Activated CD4-positive, alpha-beta memory T cell treated with anti-CD3 and anti-CD28 coated beads, Interleukin-2, amount 10 ng/mL, durations not matched to agents 7 days and 5 days (primary cell): ENCODE measurements at regions not wholly inside any gene's neighbourhood (a gene's known extent, or its start where the extent isn't known, plus 50 kb on each side); places are given as distances from the start of the nearest gene placed in this dataset.

Experiments used
- CTCF ChIA-PET: fragments of 350-600 bp; sonication (Branson Sonifier 250); formaldehyde crosslinking; loops from one replicate; lab custom pipeline; 2021; ENCODE audit warnings: antibody characterized with exemption, inconsistent platforms; lab: Charles Lee
- POLR2A ChIA-PET: fragments of 350-600 bp; sonication (Branson Sonifier 250); formaldehyde crosslinking; loops from one replicate; lab custom pipeline; 2021; ENCODE audit warnings: antibody characterized with exemption; lab: Charles Lee
- DNase-seq: peaks from one replicate; pipeline ENCODE4 v3.0.0-alpha.2; 2020
- H3K27ac Mint-ChIP-seq: one replicate; pipeline ENCODE4 v1.8.0; 2021; ENCODE audit warnings: mild to moderate bottlenecking, mixed read lengths
- H3K27me3 Mint-ChIP-seq: one replicate; pipeline ENCODE4 v1.8.0; 2021; ENCODE audit warnings: mixed read lengths
- H3K36me3 Mint-ChIP-seq: one replicate; pipeline ENCODE4 v1.8.0; 2021; ENCODE audit warnings: low read depth, mixed read lengths
- H3K4me1 Mint-ChIP-seq: one replicate; pipeline ENCODE4 v1.8.0; 2021; ENCODE audit warnings: mixed read lengths
- H3K4me3 Mint-ChIP-seq: one replicate; pipeline ENCODE4 v1.8.0; 2021; ENCODE audit warnings: mild to moderate bottlenecking, mixed read lengths
- H3K9me3 Mint-ChIP-seq: one replicate; pipeline ENCODE4 v1.8.0; 2021; ENCODE audit warnings: mixed read lengths

- POLR2A ChIA-PET, result no interaction called here
- Mint-ChIP-seq H3K27ac (no peak overlapping the region), H3K36me3 (no peaks in the 10 kb centered on the region)
These were observed 136.7 kb upstream of the PCDH18 start for GRCh38 chr4:137668885-137669545.

GRCh38 chr4:137664416-137664815, 132.1 kb upstream of the PCDH18 start:
- ChIA-PET CTCF (no interaction called here), POLR2A (no interaction called here)
- no peaks in the 10 kb centered on the region for H3K36me3 Mint-ChIP-seq
- no peaks in the 10 kb centered on the region for H3K27me3 Mint-ChIP-seq
- H3K4me1 Mint-ChIP-seq, result no peaks in the 10 kb centered on the region
- DNase-seq, result no peak
- H3K4me3 Mint-ChIP-seq, result no peak overlapping the region
- no peak overlapping the region for H3K27ac Mint-ChIP-seq
- no peaks in the 10 kb centered on the region for H3K9me3 Mint-ChIP-seq

More at GRCh38 chr4:137668885-137669545, 136.7 kb upstream of the PCDH18 start:
- CTCF ChIA-PET, result no interaction called here
- no peak overlapping the region for H3K4me3 Mint-ChIP-seq
- DNase-seq, result no peak
- no peaks in the 10 kb centered on the region for H3K4me1 Mint-ChIP-seq
- H3K27me3 Mint-ChIP-seq, result no peaks in the 10 kb centered on the region
- H3K9me3 Mint-ChIP-seq, result no peaks in the 10 kb centered on the region

GRCh38 chr4:137664046-137664387, 131.7 kb upstream of the PCDH18 start:
- Mint-ChIP-seq H3K36me3 (no peaks in the 10 kb centered on the region), H3K27ac (no peak overlapping the region), H3K4me1 (no peaks in the 10 kb centered on the region), H3K4me3 (no peak overlapping the region), H3K9me3 (no peaks in the 10 kb centered on the region), H3K27me3 (no peaks in the 10 kb centered on the region)
- CTCF ChIA-PET, result no interaction called here
- POLR2A ChIA-PET, result no interaction called here
- DNase-seq, result no peak

- Mint-ChIP-seq H3K27ac (no peak overlapping the region), H3K4me3 (no peak overlapping the region), H3K9me3 (no peaks in the 10 kb centered on the region), H3K27me3 (no peaks in the 10 kb centered on the region), H3K4me1 (no peaks in the 10 kb centered on the region), H3K36me3 (no peaks in the 10 kb centered on the region)
- DNase-seq, result no peak
- ChIA-PET CTCF (no interaction called here), POLR2A (no interaction called here)
These were observed 131.2 kb upstream of the PCDH18 start for GRCh38 chr4:137663251-137664045.

- H3K9me3 Mint-ChIP-seq, result no peaks in the 10 kb centered on the region
- no peak overlapping the region for H3K27ac Mint-ChIP-seq
- POLR2A ChIA-PET, result no interaction called here
- CTCF ChIA-PET, result no interaction called here
- DNase-seq, result no peak
- H3K27me3 Mint-ChIP-seq, result no peaks in the 10 kb centered on the region
- H3K36me3 Mint-ChIP-seq, result no peaks in the 10 kb centered on the region
- H3K4me1 Mint-ChIP-seq, result no peaks in the 10 kb centered on the region
- H3K4me3 Mint-ChIP-seq, result no peak overlapping the region
These were observed 129.4 kb upstream of the PCDH18 start for GRCh38 chr4:137661693-137662092.

GRCh38 chr4:137660211-137660610, 127.9 kb upstream of the PCDH18 start:
- H3K4me1 Mint-ChIP-seq, result no peaks in the 10 kb centered on the region
- H3K27ac Mint-ChIP-seq, result no peak overlapping the region
- DNase-seq, result no peak
- no peaks in the 10 kb centered on the region for H3K27me3 Mint-ChIP-seq
- ChIA-PET POLR2A (no interaction called here), CTCF (no interaction called here)
- no peak overlapping the region for H3K4me3 Mint-ChIP-seq
- no peaks in the 10 kb centered on the region for H3K36me3 Mint-ChIP-seq
- no peaks in the 10 kb centered on the region for H3K9me3 Mint-ChIP-seq

GRCh38 chr4:137659431-137659830, 127.1 kb upstream of the PCDH18 start:
- H3K27ac Mint-ChIP-seq, result no peak overlapping the region
- ChIA-PET POLR2A (no interaction called here), CTCF (no interaction called here)
- H3K27me3 Mint-ChIP-seq, result no peaks in the 10 kb centered on the region
- H3K9me3 Mint-ChIP-seq, result no peaks in the 10 kb centered on the region
- no peaks in the 10 kb centered on the region for H3K36me3 Mint-ChIP-seq
- no peak for DNase-seq
- no peak overlapping the region for H3K4me3 Mint-ChIP-seq
- H3K4me1 Mint-ChIP-seq, result no peaks in the 10 kb centered on the region

- Mint-ChIP-seq H3K9me3 (no peaks in the 10 kb centered on the region), H3K4me1 (no peaks in the 10 kb centered on the region), H3K27me3 (no peaks in the 10 kb centered on the region), H3K36me3 (no peaks in the 10 kb centered on the region), H3K27ac (no peak overlapping the region), H3K4me3 (no peak overlapping the region)
- no peak for DNase-seq
- ChIA-PET POLR2A (no interaction called here), CTCF (no interaction called here)
These were observed 124.4 kb upstream of the PCDH18 start for GRCh38 chr4:137656661-137657060.

- H3K36me3 Mint-ChIP-seq, result no peaks in the 10 kb centered on the region
- ChIA-PET POLR2A (no interaction called here), CTCF (no interaction called here)
- H3K4me1 Mint-ChIP-seq, result no peaks in the 10 kb centered on the region
- no peak for DNase-seq
- H3K27me3 Mint-ChIP-seq, result no peaks in the 10 kb centered on the region
- H3K4me3 Mint-ChIP-seq, result no peak overlapping the region
- H3K27ac Mint-ChIP-seq, result no peak overlapping the region
- H3K9me3 Mint-ChIP-seq, result no peaks in the 10 kb centered on the region
These were observed 123.0 kb upstream of the PCDH18 start for GRCh38 chr4:137655302-137655701.

GRCh38 chr4:137651128-137651527, 118.8 kb upstream of the PCDH18 start:
- ChIA-PET CTCF (no interaction called here), POLR2A (no interaction called here)
- DNase-seq, result no peak
- Mint-ChIP-seq H3K36me3 (no peaks in the 10 kb centered on the region), H3K9me3 (no peaks in the 10 kb centered on the region), H3K4me3 (no peak overlapping the region), H3K27me3 (no peaks in the 10 kb centered on the region), H3K27ac (no peak overlapping the region), H3K4me1 (no peaks in the 10 kb centered on the region)

- ChIA-PET CTCF (no interaction called here), POLR2A (no interaction called here)
- no peaks in the 10 kb centered on the region for H3K9me3 Mint-ChIP-seq
- H3K27me3 Mint-ChIP-seq, result no peaks in the 10 kb centered on the region
- H3K27ac Mint-ChIP-seq, result no peak overlapping the region
- H3K4me3 Mint-ChIP-seq, result no peak overlapping the region
- DNase-seq, result no peak
- H3K36me3 Mint-ChIP-seq, result no peaks in the 10 kb centered on the region
- H3K4me1 Mint-ChIP-seq, result no peaks in the 10 kb centered on the region
These were observed 117.6 kb upstream of the PCDH18 start for GRCh38 chr4:137649711-137650450.

- Mint-ChIP-seq H3K27me3 (no peaks in the 10 kb centered on the region), H3K4me3 (no peak overlapping the region), H3K36me3 (no peaks in the 10 kb centered on the region), H3K4me1 (no peaks in the 10 kb centered on the region), H3K27ac (no peak overlapping the region), H3K9me3 (no peaks in the 10 kb centered on the region)
- ChIA-PET POLR2A (no interaction called here), CTCF (no interaction called here)
- no peak for DNase-seq
These were observed 116.2 kb upstream of the PCDH18 start for GRCh38 chr4:137648531-137648930.

- CTCF ChIA-PET, result no interaction called here
- Mint-ChIP-seq H3K27me3 (no peaks in the 10 kb centered on the region), H3K9me3 (no peaks in the 10 kb centered on the region), H3K27ac (no peak overlapping the region), H3K4me1 (no peaks in the 10 kb centered on the region), H3K36me3 (no peaks in the 10 kb centered on the region), H3K4me3 (no peak overlapping the region)
- POLR2A ChIA-PET, result no interaction called here
- DNase-seq, result no peak
These were observed 115.1 kb upstream of the PCDH18 start for GRCh38 chr4:137647375-137647774.
